Chondrocyte (in vitro differentiated cells): ENCODE measurements at regions not wholly inside any gene's neighbourhood (a gene's known extent, or its start where the extent isn't known, plus 50 kb on each side); places are given as distances from the start of the nearest gene placed in this dataset.

ENCODE experiments used
- DNase-seq: peaks from one replicate; pipeline ENCODE4 v3.0.0; 2021; ENCODE audit warnings: mixed read lengths, low spot score
- H3K27ac Mint-ChIP-seq: one replicate; pipeline ENCODE4 v1.8.0; 2021; ENCODE audit warnings: mild to moderate bottlenecking, moderate library complexity, mixed read lengths; ENCODE audit not compliant: unreplicated experiment
- H3K27me3 Mint-ChIP-seq: 2 replicates; pipeline ENCODE4 v1.8.0; 2021; ENCODE audit warnings: low read depth, mixed read lengths
- H3K36me3 Mint-ChIP-seq: 2 replicates; pipeline ENCODE4 v1.8.0; 2021; ENCODE audit warnings: low read depth, mixed read lengths
- H3K4me1 Mint-ChIP-seq: 2 replicates; pipeline ENCODE4 v1.8.0; 2021; ENCODE audit warnings: low read depth, mild to moderate bottlenecking, mixed read lengths
- H3K4me3 Mint-ChIP-seq: one replicate; pipeline ENCODE4 v1.8.0; 2021; ENCODE audit warnings: mild to moderate bottlenecking, moderate library complexity, mixed read lengths; ENCODE audit not compliant: unreplicated experiment
- H3K9me3 Mint-ChIP-seq: 2 replicates; pipeline ENCODE4 v1.8.0; 2021; ENCODE audit warnings: low read depth, mixed read lengths
- CTCF ChIP-seq: fragments of 200-600 bp; sonication (generic); IDR thresholded peaks from 2 replicates; pipeline ENCODE4 v1.5.0; 2021; ENCODE audit warnings: antibody characterized with exemption, mild to moderate bottlenecking, moderate library complexity

- DNase-seq = no peak
- no peak for TF ChIP-seq CTCF
- Mint-ChIP-seq H3K36me3 (no peaks in the 10 kb centered on the region), H3K27ac (no peak overlapping the region), H3K9me3 (no peaks in the 10 kb centered on the region), H3K4me1 (peaks cover 25% of the 10 kb centered on the region), H3K4me3 (no peak overlapping the region), H3K27me3 (no peaks in the 10 kb centered on the region)
These were observed 398.8 kb downstream of the C12orf75 start for GRCh38 chr12:105729181-105729771.

GRCh38 chr12:105729926-105730325 lies 399.4 kb downstream of the C12orf75 start:
- H3K9me3 Mint-ChIP-seq = no peaks in the 10 kb centered on the region
- DNase-seq = no peak
- H3K27me3 Mint-ChIP-seq = no peaks in the 10 kb centered on the region
- no peak overlapping the region for H3K4me3 Mint-ChIP-seq
- H3K4me1 Mint-ChIP-seq = peaks cover 18% of the 10 kb centered on the region
- H3K36me3 Mint-ChIP-seq = no peaks in the 10 kb centered on the region
- no peak overlapping the region for H3K27ac Mint-ChIP-seq
- TF ChIP-seq CTCF = no peak

- Mint-ChIP-seq H3K9me3 (no peaks in the 10 kb centered on the region), H3K27ac (no peak overlapping the region), H3K27me3 (no peaks in the 10 kb centered on the region), H3K4me1 (peaks cover 19% of the 10 kb centered on the region), H3K4me3 (no peak overlapping the region), H3K36me3 (no peaks in the 10 kb centered on the region)
- no peak for DNase-seq
- no peak for TF ChIP-seq CTCF
These were observed 403.1 kb downstream of the C12orf75 start for GRCh38 chr12:105733579-105733978.

GRCh38 chr12:105736498-105736897 lies 402.3 kb downstream of the NUAK1 start:
- H3K4me1 Mint-ChIP-seq = peaks cover 15% of the 10 kb centered on the region
- no peak overlapping the region for H3K27ac Mint-ChIP-seq
- H3K4me3 Mint-ChIP-seq = no peak overlapping the region
- H3K9me3 Mint-ChIP-seq = no peaks in the 10 kb centered on the region
- H3K36me3 Mint-ChIP-seq = no peaks in the 10 kb centered on the region
- TF ChIP-seq CTCF = no peak
- H3K27me3 Mint-ChIP-seq = no peaks in the 10 kb centered on the region
- no peak for DNase-seq

- Mint-ChIP-seq H3K4me3 (no peak overlapping the region), H3K27ac (peak overlapping the region; percentile 13), H3K27me3 (no peaks in the 10 kb centered on the region), H3K36me3 (no peaks in the 10 kb centered on the region), H3K4me1 (peaks cover 9% of the 10 kb centered on the region), H3K9me3 (no peaks in the 10 kb centered on the region)
- no peak for DNase-seq
- no peak for TF ChIP-seq CTCF
These were observed 400.7 kb downstream of the NUAK1 start for GRCh38 chr12:105738051-105738450.
